ENCODE measurements at regions not wholly inside any gene's neighbourhood (a gene's known extent, or its start where the extent isn't known, plus 50 kb on each side); places are given as distances from the start of the nearest gene placed in this dataset.

DNA sequence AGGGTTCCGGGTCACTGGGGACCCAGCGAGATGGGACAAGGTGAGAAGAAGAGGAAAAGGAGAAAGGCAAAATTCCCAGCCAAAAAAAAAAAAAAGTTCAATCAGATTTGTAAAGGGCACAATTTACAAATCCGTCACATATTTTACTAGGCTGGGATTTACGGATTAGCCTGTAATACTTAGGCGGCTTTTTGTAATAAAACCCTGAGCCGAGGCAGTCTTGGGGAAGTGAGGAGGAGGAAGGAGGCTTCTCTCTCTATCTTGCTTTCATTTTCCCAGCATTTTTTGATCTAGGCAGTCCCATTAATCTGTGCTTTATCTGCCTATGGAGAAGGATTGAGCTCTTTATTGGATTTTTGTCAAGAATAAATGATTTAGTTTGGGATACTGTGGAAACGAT is 130.6 kb upstream of the SDK2 start:
- Histone ChIP-seq H3K27ac (no peak overlapping the region), H3K4me1 (peaks cover 12% of the 10 kb centered on the region), H3K4me3 (no peak overlapping the region), H3K27me3 (no peaks in the 10 kb centered on the region), H3K36me3 (no peaks in the 10 kb centered on the region), H3K9me3 (replicated peaks) (no peaks in the 10 kb centered on the region)
- no peak for DNase-seq

DNA sequence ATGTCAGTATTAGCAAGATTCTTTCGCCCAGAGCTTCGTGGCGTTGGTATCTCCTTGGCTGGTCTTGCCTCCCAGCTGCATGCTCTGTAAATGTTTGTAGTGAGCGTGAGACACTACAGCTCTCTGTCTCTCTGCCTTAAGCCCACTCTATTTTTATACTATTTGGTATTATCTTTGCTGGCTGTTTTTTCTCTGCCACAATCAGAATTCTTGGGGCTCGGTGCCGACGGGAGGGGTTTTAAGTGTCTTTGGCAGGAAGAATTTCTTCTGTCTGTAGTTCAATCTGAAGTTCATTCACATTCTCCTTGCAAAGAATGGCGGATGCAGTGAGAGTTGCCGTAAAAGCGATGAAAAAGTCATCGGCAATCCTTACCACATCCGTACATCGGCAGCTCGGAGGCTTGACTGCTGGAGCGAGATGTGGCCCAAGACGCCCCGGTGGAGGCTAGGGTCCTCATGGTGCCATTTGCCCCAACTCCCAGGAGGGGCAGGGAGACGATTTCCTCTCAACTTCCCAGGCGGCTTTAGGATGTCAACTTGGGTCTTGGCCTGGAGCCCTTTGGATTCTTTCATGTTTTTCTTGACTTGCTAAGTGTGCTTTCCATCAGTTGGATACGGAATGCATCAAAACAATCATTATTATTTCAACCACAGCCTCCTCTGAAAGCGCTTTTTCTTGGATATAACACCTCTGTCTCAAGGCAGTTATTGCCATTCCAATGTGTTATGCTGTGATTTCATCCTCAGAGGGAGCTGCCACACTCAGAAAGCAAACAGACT is 132.3 kb upstream of the SDK2 start:
- H3K27ac ChIP-seq: no peak overlapping the region
- H3K27me3 ChIP-seq: no peaks in the 10 kb centered on the region
- no peaks in the 10 kb centered on the region for H3K36me3 ChIP-seq
- no peak for DNase-seq
- H3K4me3 ChIP-seq: no peak overlapping the region
- no peaks in the 10 kb centered on the region; the same call in 1 of the 2 replicates for H3K4me1 ChIP-seq
- H3K9me3 ChIP-seq (replicated peaks): no peaks in the 10 kb centered on the region

DNA sequence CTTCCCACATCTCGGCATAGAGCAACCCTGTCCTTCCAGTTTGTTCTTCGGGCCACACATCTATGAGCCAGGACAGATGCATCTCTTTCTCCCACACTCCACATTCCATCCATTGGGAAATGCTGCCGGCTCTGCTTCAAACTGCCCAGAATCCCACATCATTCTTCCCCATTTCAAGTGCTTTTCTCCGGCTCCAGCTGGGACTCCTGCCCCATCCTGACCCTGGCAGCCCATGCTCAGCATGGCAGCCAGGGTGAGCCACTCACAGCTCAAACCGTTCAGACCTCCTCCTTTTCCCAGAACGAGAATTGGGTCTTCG is 132.8 kb upstream of the SDK2 start:
- Histone ChIP-seq H3K27ac (no peak overlapping the region), H3K36me3 (no peaks in the 10 kb centered on the region), H3K4me1 (no peaks in the 10 kb centered on the region), H3K9me3 (replicated peaks) (no peaks in the 10 kb centered on the region), H3K4me3 (no peak overlapping the region), H3K27me3 (no peaks in the 10 kb centered on the region)
- no peak for DNase-seq

DNA sequence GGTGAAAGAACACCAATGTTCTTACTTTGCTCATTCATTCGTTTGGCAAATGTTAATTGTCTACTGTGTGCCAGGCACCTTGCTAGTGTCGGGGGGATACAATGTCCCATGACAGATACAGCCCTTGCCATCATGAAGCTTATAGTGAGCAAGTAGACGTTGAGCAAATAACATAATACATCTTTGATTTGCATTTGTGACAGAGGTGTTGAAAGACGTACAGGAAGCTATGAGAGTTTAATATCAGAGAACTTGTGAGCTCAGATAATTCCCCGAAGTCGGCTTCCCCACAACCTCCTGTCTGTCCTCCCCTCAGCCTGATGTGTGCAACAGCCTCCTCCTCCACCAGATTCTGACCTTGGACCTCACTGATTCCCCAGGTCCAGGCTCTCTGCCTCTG is 138.0 kb upstream of the SDK2 start:
- H3K27me3 ChIP-seq: peaks cover 16% of the 10 kb centered on the region; the same call in 1 of the 2 replicates
- H3K4me3 ChIP-seq: no peak overlapping the region
- no peak overlapping the region for H3K27ac ChIP-seq

DNA sequence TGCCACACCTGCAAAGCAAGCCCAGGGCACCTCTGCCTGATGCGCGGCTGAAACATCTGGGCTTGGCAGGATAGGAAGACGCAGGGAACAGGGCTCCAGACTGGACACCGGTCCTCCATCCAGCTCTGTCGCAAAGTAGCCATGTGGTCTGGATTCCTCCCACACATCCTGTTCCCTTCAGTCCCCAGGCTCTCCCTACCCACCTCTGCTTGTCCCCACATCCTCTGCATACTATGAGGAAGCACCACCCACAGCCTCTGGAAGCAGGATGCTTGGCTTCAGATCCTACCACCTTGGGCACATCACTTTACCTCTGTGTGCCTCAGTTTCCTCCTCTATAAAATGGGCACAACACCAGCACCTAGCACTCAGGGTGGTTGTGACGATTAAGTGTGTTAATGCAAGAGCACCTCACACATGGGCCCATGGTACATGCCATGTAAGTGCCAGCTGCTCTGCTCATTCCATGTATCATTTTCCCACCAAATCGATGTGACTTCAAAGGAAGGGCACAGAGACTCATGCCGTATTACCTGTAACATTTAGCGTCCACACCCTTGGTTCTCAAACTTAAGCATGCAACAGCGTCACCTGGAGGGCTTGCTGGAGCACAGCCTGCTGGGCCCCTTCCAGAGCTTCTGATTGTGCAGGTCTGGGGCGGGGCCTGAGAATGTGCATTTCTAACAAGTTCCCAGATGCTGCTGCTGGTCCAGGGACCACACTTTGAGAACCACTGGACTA is 138.6 kb upstream of the SDK2 start:
- Histone ChIP-seq H3K27ac (no peak overlapping the region), H3K4me3 (no peak overlapping the region), H3K27me3 (peaks cover 17% of the 10 kb centered on the region; the same call in 1 of the 2 replicates), H3K9me3 (replicated peaks) (no peaks in the 10 kb centered on the region), H3K36me3 (no peaks in the 10 kb centered on the region), H3K4me1 (peaks cover 4% of the 10 kb centered on the region; the same call in 1 of the 2 replicates)
- peak in 1 of 2 experiments; percentile 32 for DNase-seq

More for the DNA sequence above, 138.0 kb upstream of the SDK2 start:
- H3K9me3 ChIP-seq (replicated peaks): no peaks in the 10 kb centered on the region
- H3K4me1 ChIP-seq: peaks cover 4% of the 10 kb centered on the region; the same call in 1 of the 2 replicates
- no peak for DNase-seq
- H3K36me3 ChIP-seq: no peaks in the 10 kb centered on the region

DNA sequence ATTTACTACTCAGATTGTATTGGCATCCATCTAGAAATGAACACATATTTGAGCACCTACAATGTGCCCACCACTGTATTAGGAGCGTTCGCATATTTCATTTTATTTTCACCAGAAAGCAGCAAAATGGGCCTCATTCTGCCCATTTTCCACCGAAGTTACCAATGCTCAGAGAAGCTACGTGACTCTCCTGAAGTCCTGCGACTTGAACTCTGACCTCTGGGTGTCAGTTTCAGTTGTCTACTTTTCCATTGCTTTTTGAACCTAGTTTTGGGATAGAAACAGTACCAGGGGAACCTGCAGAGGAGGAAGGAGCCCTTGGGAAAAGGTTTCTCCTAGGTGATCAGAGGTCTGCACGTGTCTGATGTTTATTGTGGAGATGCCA is 139.1 kb upstream of the SDK2 start:
- no peak overlapping the region for H3K4me3 ChIP-seq
- DNase-seq: no peak
- H3K36me3 ChIP-seq: no peaks in the 10 kb centered on the region
- H3K9me3 ChIP-seq (replicated peaks): no peaks in the 10 kb centered on the region
- no peak overlapping the region for H3K27ac ChIP-seq
- peaks cover 17% of the 10 kb centered on the region; the same call in 1 of the 2 replicates for H3K27me3 ChIP-seq
- peaks cover 4% of the 10 kb centered on the region; the same call in 1 of the 2 replicates for H3K4me1 ChIP-seq

DNA sequence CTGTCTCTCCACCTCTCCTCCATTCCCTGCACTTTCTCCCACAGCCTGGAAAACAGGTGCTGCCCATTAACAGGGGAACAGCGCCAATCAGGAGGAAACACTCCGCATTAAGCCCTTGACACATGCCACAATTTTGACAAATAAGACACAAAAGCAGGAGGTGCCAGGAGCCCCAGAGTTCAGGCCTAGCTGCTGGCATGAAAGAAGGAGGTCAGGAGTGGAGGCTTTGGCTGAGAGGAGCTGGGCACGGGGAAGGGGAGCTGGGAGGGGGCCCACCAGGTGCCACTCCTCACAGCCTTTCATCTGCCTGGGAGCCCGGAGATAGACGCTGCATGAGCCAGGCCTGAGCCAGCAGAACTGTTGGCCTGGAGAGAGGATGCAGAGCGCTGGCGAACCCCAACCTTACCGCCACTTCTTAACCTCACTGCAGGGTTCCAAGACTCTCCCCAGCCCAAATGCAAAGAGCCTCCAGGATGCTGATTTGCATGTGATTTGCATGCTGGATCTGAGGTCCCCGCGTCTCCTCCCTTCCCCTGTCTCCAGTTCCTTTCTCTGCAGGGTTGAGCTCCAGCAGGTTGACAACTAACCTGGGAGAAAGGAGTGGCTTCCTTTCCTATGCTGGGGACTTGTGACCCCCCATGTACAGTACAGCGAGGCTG is 139.8 kb upstream of the SDK2 start:
- Histone ChIP-seq H3K27ac (no peak overlapping the region), H3K36me3 (no peaks in the 10 kb centered on the region), H3K4me1 (peaks cover 4% of the 10 kb centered on the region; the same call in 1 of the 2 replicates), H3K9me3 (replicated peaks) (no peaks in the 10 kb centered on the region), H3K4me3 (no peak overlapping the region), H3K27me3 (peaks cover 17% of the 10 kb centered on the region; the same call in 1 of the 2 replicates)
- no peak for DNase-seq

DNA sequence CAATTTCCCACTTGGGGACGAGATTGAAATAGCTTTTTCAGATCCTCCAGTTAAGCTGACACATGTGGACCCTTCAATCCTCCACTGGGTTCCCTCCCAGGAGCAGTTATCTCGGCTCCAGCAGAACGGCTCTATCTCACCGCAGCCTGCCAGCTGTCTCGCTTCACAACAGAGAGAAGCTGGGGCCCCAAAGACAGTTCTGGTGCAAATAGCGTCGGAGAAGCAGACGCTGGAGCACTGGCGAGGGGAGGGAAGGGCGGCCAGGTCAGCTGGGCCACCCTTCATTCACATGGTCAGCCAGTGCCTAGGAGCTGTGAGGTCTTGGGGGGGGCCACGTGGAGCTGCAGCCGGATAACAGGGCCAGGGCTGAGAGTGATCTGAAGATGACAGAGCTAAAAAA is 141.3 kb upstream of the SDK2 start:
- H3K4me3 ChIP-seq: no peak overlapping the region
- H3K36me3 ChIP-seq: no peaks in the 10 kb centered on the region
- peaks cover 20% of the 10 kb centered on the region; the same call in 1 of the 2 replicates for H3K27me3 ChIP-seq
- H3K27ac ChIP-seq: no peak overlapping the region
- H3K4me1 ChIP-seq: peaks cover 4% of the 10 kb centered on the region; the same call in 1 of the 2 replicates
- DNase-seq: peak; percentile 37 to 63
- H3K9me3 ChIP-seq (replicated peaks): no peaks in the 10 kb centered on the region

DNA sequence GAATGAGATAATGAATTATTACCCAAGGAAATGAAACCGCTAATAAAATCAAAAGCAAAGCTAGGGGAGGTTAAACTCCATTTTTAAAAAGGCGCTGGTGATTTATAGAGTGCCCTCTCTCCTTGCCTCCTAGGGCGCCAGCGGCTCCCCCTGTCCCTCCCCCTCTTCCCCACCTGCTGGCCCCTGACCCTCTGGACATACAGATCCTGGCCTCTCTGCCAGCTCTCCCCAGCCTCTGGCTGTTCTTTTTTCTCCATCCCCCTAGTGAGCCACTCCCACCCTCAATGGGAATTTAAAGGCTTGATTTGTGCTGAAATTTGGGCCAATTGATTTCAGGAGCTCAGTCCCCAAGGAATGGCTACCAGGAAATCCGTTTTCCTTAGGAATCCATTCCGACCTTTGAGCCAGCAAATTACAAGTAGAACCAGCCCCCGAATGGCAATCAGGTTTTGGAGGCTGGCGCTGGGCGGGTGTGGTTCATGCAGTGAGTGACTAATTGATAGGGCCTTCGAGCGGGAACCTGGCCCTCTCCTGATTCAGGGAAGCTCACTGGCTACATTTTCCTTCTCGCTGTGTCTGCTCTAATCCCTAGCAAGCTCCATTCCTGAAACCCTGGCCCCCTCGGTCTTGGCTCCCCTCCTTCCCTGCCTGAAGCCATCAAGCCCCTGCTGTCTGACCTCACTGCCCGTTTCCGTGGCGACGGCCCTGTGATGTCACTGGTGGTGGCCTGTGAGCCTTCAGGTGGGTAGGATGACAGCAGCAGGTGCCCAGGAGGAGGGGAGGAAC is 141.9 kb upstream of the SDK2 start:
- Histone ChIP-seq H3K27ac (no peak overlapping the region), H3K36me3 (no peaks in the 10 kb centered on the region), H3K27me3 (peaks cover 20% of the 10 kb centered on the region; the same call in 1 of the 2 replicates), H3K4me3 (no peak overlapping the region), H3K4me1 (peaks cover 4% of the 10 kb centered on the region; the same call in 1 of the 2 replicates), H3K9me3 (replicated peaks) (no peaks in the 10 kb centered on the region)
- DNase-seq: peak in 1 of 2 experiments; percentile 38

DNA sequence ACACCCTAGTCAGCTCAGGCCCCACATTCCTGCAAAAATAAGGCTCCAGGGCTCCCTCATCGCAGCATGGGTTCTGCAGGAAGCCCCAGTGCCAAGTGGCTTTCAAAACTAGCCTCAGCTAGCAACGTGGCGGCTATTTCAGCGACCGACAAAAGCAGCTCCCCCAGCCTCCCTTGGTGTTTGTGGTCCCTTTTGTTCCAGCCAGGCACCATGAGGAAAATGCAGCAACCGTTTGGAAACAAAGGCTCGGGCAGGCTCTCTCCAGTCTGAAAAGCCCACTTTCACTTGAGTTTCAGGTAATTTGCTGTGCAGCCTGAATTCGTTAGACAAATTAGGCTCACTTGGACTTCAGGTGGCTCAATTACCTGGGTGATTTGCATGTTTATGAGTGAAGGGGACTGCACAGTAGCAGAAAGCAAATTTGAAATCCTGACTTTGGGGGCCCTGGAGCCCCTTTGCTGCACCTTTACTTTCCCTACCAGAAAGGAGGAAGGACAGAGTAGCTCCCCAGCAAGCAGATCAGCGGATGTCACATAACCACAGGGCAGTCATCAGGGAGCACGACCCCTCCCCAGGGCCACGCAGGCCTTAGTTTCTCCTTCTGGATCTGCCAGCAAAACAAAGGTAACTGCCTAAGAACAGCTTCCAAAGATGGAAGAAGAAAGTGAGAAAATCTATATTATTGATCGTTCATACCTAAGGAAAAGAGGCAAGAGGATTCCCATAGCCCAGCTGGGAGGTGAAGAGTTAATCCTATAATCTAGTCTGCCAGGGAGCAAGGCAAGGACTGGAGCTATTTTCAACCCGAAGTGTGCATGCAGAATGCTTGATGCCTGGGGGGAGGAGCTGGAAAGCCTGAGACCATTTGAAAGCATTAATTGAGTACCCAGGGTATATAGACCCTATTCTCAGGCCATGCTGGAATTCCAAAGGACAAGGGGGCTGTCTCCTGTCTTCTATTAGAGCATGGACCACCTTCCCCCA is 143.1 kb upstream of the SDK2 start:
- no peak overlapping the region for H3K4me3 ChIP-seq
- peaks cover 4% of the 10 kb centered on the region; the same call in 1 of the 2 replicates for H3K4me1 ChIP-seq
- DNase-seq: no peak
- no peak overlapping the region for H3K27ac ChIP-seq
- H3K9me3 ChIP-seq (replicated peaks): no peaks in the 10 kb centered on the region
- no peaks in the 10 kb centered on the region for H3K36me3 ChIP-seq
- H3K27me3 ChIP-seq: peaks cover 20% of the 10 kb centered on the region; the same call in 1 of the 2 replicates

DNA sequence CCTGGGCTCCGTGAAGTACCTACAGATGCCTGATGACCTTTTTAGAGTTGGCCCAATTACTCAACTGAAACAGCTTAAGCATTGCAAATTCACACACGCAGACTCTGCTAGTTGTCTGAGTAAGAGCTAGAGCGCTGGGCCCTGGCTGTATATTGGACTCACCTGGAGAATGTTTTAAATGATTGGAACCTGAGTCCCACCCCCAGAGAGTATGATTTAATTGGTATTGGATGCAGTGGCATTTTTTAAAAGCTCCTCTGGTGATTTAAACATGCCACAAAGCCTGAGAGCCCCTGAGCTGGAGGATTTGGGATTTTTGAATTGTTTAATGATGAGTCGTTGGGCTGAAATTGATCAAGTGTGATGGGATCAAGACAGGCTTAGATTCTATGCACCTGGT is 143.9 kb upstream of the SDK2 start:
- Histone ChIP-seq H3K9me3 (replicated peaks) (no peaks in the 10 kb centered on the region), H3K36me3 (no peaks in the 10 kb centered on the region), H3K27me3 (peaks cover 20% of the 10 kb centered on the region; the same call in 1 of the 2 replicates), H3K4me3 (no peak overlapping the region), H3K4me1 (peaks cover 4% of the 10 kb centered on the region; the same call in 1 of the 2 replicates), H3K27ac (no peak overlapping the region)
- no peak for DNase-seq

DNA sequence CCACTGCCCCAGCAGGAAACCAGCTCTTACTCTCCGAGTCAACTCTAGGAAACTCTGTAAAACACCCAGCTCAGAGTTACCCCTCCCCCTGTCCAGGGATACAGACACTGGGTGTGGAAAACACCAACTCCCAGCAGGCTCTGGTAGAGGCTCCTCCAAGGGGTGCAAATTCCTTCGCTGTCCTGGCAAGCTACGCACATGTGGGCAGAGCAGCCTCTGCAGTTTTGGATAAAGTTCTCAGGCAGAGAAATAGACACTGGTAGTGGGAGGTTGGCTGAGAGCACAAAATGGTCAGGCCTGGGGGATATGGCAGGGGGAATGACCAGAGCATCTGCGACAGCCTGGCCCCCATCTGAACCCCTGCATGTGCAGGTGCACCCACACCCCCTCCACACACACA is 146.9 kb upstream of the SDK2 start:
- no peak overlapping the region for H3K4me3 ChIP-seq
- H3K27me3 ChIP-seq: peaks cover 7% of the 10 kb centered on the region; the same call in 1 of the 2 replicates
- no peak overlapping the region for H3K27ac ChIP-seq
- no peaks in the 10 kb centered on the region for H3K36me3 ChIP-seq
- no peaks in the 10 kb centered on the region for H3K9me3 ChIP-seq (replicated peaks)
- no peak for DNase-seq
- H3K4me1 ChIP-seq: peaks cover 6% of the 10 kb centered on the region; the same call in 1 of the 2 replicates

DNA sequence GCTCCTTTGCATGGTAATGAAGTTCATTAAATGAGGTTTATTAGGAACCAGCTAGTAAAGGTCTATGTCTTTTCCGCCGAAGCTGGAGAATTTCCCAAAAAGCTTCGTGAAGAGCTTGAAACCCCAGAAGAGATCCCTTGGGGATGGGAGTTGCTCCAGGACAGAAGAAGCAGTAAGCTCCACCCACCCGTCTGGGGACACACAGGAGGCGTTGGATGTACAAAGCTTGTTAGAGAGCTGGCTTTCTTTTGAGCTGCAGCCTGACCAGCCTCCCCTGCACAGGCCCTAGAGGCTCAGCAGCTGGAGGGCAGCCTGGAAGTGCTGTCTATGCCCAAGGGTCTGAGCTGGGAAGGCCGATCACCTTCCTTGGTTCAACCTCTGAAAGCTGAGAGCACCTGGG is 147.4 kb upstream of the SDK2 start:
- H3K9me3 ChIP-seq (replicated peaks): no peaks in the 10 kb centered on the region
- no peak overlapping the region for H3K4me3 ChIP-seq
- H3K4me1 ChIP-seq: peaks cover 6% of the 10 kb centered on the region; the same call in 1 of the 2 replicates
- no peaks in the 10 kb centered on the region for H3K36me3 ChIP-seq
- no peak overlapping the region for H3K27ac ChIP-seq
- H3K27me3 ChIP-seq: peaks cover 7% of the 10 kb centered on the region; the same call in 1 of the 2 replicates
- DNase-seq: no peak

Data from SJCRH30 (cell line).